Liver (tissue), 7 donors: ENCODE measurements at regions not wholly inside any gene's neighbourhood (a gene's known extent, or its start where the extent isn't known, plus 50 kb on each side); places are given as distances from the start of the nearest gene placed in this dataset.

Source experiments
- DNase-seq: peaks from one replicate; pipeline ENCODE4 v3.0.0-alpha.2; 2017; ENCODE audit warnings: low spot score
- H3K27ac ChIP-seq, 2 donors: one replicate each; pipeline ENCODE4 v1.7.0; 2013; ENCODE audit warnings: inconsistent platforms in 2 of 2, low read length in 2 of 2, control low read depth in 1 of 2, low read depth in 1 of 2, mild to moderate bottlenecking in 1 of 2
- H3K27me3 ChIP-seq, 4 donors: one replicate each; pipeline versions ENCODE4 v1.6.1 to v1.7.0; 2013; ENCODE audit warnings: low read length in 3 of 4, inconsistent platforms in 1 of 4, mild to moderate bottlenecking in 1 of 4, moderate library complexity in 1 of 4; ENCODE audit not compliant: control insufficient read depth in 4 of 4, insufficient read depth in 4 of 4
- H3K36me3 ChIP-seq, 4 donors: one replicate each; pipeline versions ENCODE4 v1.6.1 to v1.7.0; 2013; ENCODE audit warnings: low read length in 3 of 4, mild to moderate bottlenecking in 3 of 4, low read depth in 1 of 4, moderate library complexity in 1 of 4; ENCODE audit not compliant: control insufficient read depth in 4 of 4, insufficient read depth in 3 of 4
- H3K4me1 ChIP-seq, 4 donors: one replicate each; pipeline versions ENCODE4 v1.6.1 to v1.7.0; 2013; ENCODE audit warnings: low read length in 3 of 4, mild to moderate bottlenecking in 3 of 4, moderate library complexity in 1 of 4; ENCODE audit not compliant: control insufficient read depth in 4 of 4, insufficient read depth in 4 of 4
- H3K4me3 ChIP-seq, 3 donors: one replicate each; pipeline versions ENCODE4 v1.6.1 to v1.7.0; 2013; ENCODE audit warnings: low read length in 3 of 3, control low read depth in 1 of 3, low read depth in 1 of 3, mild to moderate bottlenecking in 1 of 3
- H3K9ac ChIP-seq, 2 donors: one replicate each; pipeline ENCODE4 v1.7.0; 2013; ENCODE audit warnings: low read length in 2 of 2, mild to moderate bottlenecking in 2 of 2, moderate library complexity in 2 of 2, control low read depth in 1 of 2, low read depth in 1 of 2
- H3K9me3 ChIP-seq, 4 donors: one replicate each; pipeline versions ENCODE4 v1.6.1 to v1.7.0; 2013; ENCODE audit warnings: low read length in 3 of 4; ENCODE audit not compliant: control insufficient read depth in 4 of 4
- ATF3 ChIP-seq: IDR thresholded peaks from 2 replicates; pipeline ENCODE4 v1.6.1; 2016; ENCODE audit warnings: antibody characterized with exemption
- EGR1 ChIP-seq, 2 donors: IDR thresholded peaks; 2 replicates each; pipeline ENCODE4 v1.6.1; 2016 to 2018; ENCODE audit warnings: antibody characterized with exemption in 2 of 2, low read depth in 2 of 2
- FOXA1 ChIP-seq: IDR thresholded peaks from 2 replicates; pipeline ENCODE4 v1.6.1; 2016; ENCODE audit warnings: antibody characterized with exemption
- FOXA2 ChIP-seq: IDR thresholded peaks from 2 replicates; pipeline ENCODE4 v1.6.1; 2016; ENCODE audit warnings: antibody characterized with exemption
- GABPA ChIP-seq, 2 donors: IDR thresholded peaks in 1 of 2; conservative IDR thresholded peaks in 1 of 2; 2 replicates each; pipeline ENCODE4 v1.6.1; 2016; ENCODE audit warnings: antibody characterized with exemption in 2 of 2, mild to moderate bottlenecking in 1 of 2, moderate library complexity in 1 of 2
- HNF4G ChIP-seq: IDR thresholded peaks from 2 replicates; pipeline ENCODE4 v1.6.1; 2016; ENCODE audit warnings: antibody characterized with exemption
- JUND ChIP-seq, 2 donors: IDR thresholded peaks; 2 replicates each; pipeline ENCODE4 v1.6.1; 2016; ENCODE audit warnings: antibody characterized with exemption in 2 of 2
- RXRA ChIP-seq, 2 donors: IDR thresholded peaks; 2 replicates each; pipeline ENCODE4 v1.6.1; 2017 to 2018; ENCODE audit warnings: antibody characterized with exemption in 2 of 2, mild to moderate bottlenecking in 1 of 2
- SP1 ChIP-seq: IDR thresholded peaks from 2 replicates; pipeline ENCODE4 v1.6.1; 2018; ENCODE audit warnings: antibody characterized with exemption, mild to moderate bottlenecking
- TAF1 ChIP-seq: conservative IDR thresholded peaks from 2 replicates; pipeline ENCODE4 v1.6.1; 2016; ENCODE audit warnings: antibody characterized with exemption, mild to moderate bottlenecking
- YY1 ChIP-seq: IDR thresholded peaks from 2 replicates; pipeline ENCODE4 v1.6.1; 2016; ENCODE audit warnings: antibody characterized with exemption, mild to moderate bottlenecking
- ZBTB33 ChIP-seq: IDR thresholded peaks from 2 replicates; pipeline ENCODE4 v1.6.1; 2016; ENCODE audit warnings: antibody characterized with exemption
- WGBS: extraction: QIAGEN DNeasy Blood & Tissue Kit; methylation state at CpG from one replicate; pipeline ENCODE4 v1.1.7; 2013; 5-methylcytosine and 5-hydroxymethylcytosine counted together
- TF ChIP-seq, protein P1 (sequence below): IDR thresholded peaks from 2 replicates; pipeline ENCODE4 v1.6.1; 2016; ENCODE audit warnings: antibody characterized with exemption, mild to moderate bottlenecking
- TF ChIP-seq, protein P2 (sequence below): IDR thresholded peaks from 2 replicates; pipeline ENCODE4 v1.6.1; 2016; ENCODE audit warnings: antibody characterized with exemption
- donor health status: healthy.
- donor health status: healthy.
- donor health status: healthy.
- donor health status: healthy.

DNA sequence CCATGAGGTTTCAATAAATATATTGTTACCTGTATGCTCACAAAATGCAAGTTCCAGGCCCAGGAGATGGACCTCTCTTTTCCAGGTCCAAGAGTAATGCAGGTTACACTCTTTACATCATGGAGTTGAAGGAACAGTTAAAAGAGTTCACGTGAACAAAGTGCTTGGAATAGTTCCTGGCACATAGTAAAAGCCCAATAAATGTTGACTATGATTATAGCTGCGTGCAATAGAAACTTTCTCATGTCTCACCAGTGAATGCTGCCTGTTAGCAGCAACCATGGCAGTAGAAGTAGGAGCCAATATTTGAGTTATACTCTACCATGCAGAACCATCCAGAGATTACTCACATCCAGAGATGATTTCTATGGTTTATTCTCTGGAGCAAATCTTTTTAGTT lies 707.5 kb downstream of the DHX35 start:
- no peak for TF ChIP-seq TAF1
- TF ChIP-seq HNF4G = no peak
- no peak for TF ChIP-seq ATF3
- no peak for TF ChIP-seq EGR1 (IDR thresholded peaks at IDR 0.05; ENCODE audit: low read depth in 2 of 2)
- TF ChIP-seq, protein P1, sequence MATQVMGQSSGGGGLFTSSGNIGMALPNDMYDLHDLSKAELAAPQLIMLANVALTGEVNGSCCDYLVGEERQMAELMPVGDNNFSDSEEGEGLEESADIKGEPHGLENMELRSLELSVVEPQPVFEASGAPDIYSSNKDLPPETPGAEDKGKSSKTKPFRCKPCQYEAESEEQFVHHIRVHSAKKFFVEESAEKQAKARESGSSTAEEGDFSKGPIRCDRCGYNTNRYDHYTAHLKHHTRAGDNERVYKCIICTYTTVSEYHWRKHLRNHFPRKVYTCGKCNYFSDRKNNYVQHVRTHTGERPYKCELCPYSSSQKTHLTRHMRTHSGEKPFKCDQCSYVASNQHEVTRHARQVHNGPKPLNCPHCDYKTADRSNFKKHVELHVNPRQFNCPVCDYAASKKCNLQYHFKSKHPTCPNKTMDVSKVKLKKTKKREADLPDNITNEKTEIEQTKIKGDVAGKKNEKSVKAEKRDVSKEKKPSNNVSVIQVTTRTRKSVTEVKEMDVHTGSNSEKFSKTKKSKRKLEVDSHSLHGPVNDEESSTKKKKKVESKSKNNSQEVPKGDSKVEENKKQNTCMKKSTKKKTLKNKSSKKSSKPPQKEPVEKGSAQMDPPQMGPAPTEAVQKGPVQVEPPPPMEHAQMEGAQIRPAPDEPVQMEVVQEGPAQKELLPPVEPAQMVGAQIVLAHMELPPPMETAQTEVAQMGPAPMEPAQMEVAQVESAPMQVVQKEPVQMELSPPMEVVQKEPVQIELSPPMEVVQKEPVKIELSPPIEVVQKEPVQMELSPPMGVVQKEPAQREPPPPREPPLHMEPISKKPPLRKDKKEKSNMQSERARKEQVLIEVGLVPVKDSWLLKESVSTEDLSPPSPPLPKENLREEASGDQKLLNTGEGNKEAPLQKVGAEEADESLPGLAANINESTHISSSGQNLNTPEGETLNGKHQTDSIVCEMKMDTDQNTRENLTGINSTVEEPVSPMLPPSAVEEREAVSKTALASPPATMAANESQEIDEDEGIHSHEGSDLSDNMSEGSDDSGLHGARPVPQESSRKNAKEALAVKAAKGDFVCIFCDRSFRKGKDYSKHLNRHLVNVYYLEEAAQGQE = no peak
- TF ChIP-seq FOXA2 = no peak
- TF ChIP-seq ZBTB33 = no peak
- no peak for TF ChIP-seq GABPA (IDR thresholded peaks at IDR 0.05 in 1 of 2, conservative IDR thresholded peaks at IDR 0.05 in 1 of 2)
- no peak for TF ChIP-seq RXRA (IDR thresholded peaks at IDR 0.05)
- TF ChIP-seq, protein P2, sequence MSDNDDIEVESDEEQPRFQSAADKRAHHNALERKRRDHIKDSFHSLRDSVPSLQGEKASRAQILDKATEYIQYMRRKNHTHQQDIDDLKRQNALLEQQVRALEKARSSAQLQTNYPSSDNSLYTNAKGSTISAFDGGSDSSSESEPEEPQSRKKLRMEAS = no peak
- no peak for TF ChIP-seq SP1
- H3K4me3 ChIP-seq = no peak overlapping the region
- peaks cover 0 to 6% (median under 1%) of the 10 kb centered on the region in 4 donors for H3K27me3 ChIP-seq
- H3K9ac ChIP-seq = no peak overlapping the region
- no peak for DNase-seq
- H3K4me1 ChIP-seq = no peaks in the 10 kb centered on the region
- H3K27ac ChIP-seq = no peak overlapping the region
- WGBS = 75% methylated on average over 2 of the region's 2 CpGs
- no peaks in the 10 kb centered on the region for H3K9me3 ChIP-seq
- no peaks in the 10 kb centered on the region for H3K36me3 ChIP-seq

DNA sequence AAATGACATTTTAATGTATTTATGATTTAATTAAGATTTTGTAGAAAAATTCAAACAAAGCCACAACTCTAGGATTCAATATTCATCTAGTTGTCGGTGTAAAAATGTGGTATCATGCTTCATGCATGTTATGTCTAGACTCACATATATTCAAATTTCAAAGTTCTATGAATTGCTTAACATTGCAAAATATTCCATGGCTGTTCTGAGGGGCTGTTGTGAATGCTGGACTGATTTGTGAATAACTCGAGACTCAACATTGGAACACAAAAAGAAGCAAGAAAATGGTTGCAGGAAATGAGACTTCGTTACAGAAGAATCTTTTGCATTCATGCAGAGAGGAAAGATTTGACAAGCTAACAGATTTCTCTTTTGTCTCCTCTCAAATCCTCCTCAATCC lies 705.9 kb downstream of the DHX35 start:
- H3K9ac ChIP-seq = no peak overlapping the region
- peaks cover 0 to 7% (median under 1%) of the 10 kb centered on the region in 4 donors for H3K27me3 ChIP-seq
- H3K4me1 ChIP-seq = no peaks in the 10 kb centered on the region
- no peak for TF ChIP-seq JUND (IDR thresholded peaks at IDR 0.05)
- no peak for TF ChIP-seq FOXA1
- TF ChIP-seq YY1 = no peak
- no peak for TF ChIP-seq HNF4G
- TF ChIP-seq, protein P2 = no peak
- H3K27ac ChIP-seq = no peak overlapping the region
- DNase-seq = no peak
- no peaks in the 10 kb centered on the region for H3K36me3 ChIP-seq
- 83% methylated on average over 3 of the region's 3 CpGs for WGBS
- H3K4me3 ChIP-seq = no peak overlapping the region
- no peaks in the 10 kb centered on the region for H3K9me3 ChIP-seq
